IPS DF 19.7 (cell line): ENCODE measurements at regions not wholly inside any gene's neighbourhood (a gene's known extent, or its start where the extent isn't known, plus 50 kb on each side); places are given as distances from the start of the nearest gene placed in this dataset.
A peak's percentile ranks its signal among the peaks of the same experiment; 100 is the strongest.

Source experiments
- DNase-seq: peaks from one replicate; pipeline ENCODE4 v3.0.0-alpha.2; 2013; ENCODE audit warnings: low read depth, low spot score

DNA sequence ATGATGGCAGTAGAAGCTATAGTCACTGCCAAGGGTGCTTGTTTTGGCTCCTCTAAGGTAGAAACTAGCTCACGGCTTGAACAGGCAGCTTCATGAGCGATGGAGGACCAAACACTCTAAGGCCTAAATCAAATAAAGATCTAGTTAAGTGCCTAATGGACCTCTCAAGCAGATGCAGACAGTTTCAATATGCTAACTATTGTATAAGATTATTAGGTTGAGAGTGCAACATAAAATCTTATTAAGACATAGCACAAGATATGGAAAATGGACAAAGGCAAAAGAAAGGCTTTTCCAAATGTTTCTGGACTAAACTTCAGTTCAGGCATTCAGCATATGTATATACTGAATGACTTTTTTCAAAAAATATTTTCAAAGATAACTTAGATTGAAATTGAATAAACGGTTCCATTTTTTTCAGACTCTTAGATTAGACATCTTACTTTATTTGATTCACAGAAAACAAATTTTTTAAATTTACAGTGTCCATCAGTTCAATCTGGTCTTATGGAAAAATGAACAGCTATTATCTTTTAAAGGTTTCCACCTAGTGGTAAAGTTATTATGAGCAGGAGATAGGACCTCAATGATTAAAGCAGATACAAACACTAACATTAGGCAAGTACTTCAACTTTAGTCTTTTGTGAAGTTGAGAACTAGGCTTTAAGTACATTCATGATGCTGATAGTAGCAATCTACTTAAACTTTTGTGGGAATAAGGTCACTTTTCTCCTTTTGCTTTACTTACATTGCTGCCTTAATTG lies 1167.7 kb downstream of the MAT2B start:
- no peak for DNase-seq

DNA sequence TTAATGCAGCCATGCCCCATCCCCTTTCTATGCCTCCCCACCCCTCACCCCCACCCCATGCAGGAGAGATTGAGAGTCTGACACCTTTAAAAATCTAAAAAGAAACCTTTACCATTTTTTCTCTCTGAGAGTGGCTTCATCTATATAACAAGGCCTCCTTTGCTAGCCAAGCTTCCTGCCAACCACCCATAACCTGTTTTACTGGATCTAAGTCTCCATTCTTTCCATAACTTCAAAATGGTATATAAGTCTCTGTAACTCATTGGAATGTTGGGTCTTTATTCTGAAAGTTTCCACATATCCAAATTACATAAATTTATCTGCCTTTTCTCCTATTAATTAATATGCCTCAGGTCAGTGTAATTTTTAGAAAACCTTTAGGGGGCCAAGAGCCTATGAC lies 1174.0 kb downstream of the MAT2B start:
- DNase-seq, result no peak

DNA sequence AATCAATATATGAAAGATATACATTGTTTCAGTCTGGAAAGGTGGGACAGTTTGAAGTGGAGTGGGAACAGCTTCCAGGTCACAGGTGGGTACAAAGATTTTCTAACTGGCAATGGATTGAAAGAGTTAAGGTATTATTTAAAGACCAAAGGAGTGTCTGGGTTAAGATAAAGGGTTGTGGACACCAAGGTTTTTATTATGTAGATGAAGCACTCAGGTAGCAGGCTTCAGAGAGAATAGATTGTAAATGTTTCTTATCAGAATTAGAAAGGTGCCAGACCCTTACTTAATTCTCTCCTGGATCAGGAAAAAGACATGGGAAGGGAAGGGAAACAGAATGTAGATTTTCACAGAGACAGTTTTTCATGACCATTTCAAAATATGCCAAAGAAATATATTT lies 1174.8 kb downstream of the MAT2B start:
- peak; percentile 48 for DNase-seq

DNA sequence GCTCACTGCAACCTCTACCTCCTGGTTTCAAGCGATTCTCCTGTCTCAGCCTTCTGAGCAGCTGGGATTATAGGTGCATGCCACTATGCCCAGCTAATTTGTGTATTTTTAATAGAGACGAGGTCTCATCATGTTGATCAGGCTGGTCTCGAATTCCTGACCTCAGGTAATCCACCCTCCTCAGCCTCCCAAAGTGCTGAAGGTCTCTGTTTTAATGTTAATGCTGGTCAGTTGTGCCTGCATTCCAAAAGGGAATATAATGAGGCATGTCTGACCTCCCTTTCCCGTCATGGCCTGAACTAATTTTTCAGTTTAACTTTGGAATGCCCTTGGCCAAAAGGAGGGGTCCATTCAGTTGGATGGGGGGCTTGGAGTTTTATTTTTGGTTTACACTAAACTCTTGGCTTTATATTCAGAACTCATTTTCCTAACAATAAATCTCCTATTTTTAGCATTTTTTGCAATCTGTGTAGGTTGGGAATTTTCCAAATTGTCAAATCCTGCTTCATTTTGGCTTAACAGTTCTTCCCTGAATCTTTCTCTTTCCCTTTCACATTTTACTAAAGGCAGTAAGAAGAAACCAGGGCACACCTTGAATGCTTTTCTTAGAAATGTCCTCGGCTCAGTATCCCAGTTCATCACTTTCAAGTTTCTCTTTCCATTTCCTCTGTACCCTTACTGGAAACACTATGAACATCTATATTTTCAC lies 1175.5 kb downstream of the MAT2B start:
- no peak for DNase-seq

DNA sequence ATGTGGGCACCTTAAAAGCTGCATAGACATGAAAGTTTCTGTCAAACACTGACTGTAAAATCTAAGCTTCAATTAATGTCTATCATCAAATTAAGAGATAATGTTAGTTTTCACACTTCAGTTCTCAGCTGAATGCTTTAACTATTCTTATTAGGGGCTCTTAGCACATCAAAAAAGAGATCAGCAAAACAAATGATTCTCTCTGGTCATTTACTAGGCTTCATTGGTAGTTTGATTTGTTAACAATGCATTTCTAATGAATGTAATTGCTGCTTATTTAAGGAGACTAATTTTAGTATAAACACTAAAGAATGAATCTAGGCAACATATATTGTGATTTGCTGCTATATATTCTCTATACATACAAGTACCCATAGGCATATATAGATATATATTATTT lies 1182.0 kb downstream of the MAT2B start:
- DNase-seq, result no peak

DNA sequence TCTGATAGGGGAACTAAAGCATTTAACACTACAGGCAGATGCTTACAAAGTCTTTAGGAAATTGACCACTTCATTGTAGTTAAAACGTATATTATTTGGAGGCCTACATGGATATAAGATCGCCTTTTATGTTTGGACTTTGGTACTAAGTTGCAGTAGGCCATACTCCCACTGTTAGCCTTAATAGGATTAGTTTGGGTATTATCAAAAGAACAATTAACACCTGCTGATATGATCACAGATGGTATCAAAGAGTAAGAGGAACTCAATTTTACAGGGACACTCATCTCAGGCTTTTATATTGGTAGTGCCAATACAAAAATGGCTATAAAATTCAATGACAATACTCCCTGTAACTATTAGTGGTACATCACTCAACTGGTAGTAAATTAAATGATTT lies 1183.0 kb downstream of the MAT2B start:
- DNase-seq, result no peak

DNA sequence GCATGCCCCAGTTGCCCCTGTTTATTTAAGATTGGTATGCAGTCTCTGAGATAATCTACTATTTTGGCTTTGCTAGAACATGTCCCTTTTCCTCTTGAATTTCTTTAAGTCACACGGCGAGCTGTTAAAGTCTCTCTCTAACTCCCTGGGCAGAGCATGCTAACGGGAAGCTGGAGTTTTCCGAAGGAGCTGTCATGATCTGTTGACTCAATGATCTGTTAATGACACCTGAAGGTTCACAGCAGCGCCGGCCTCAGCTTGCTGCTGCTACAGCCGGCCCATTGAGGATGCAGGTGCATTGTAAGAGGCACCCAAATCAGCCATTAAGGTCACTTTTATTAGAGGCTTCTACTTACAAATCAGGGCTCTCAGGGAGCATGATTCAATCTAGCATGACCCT lies 1203.4 kb downstream of the MAT2B start:
- DNase-seq, result peak; percentile 5

DNA sequence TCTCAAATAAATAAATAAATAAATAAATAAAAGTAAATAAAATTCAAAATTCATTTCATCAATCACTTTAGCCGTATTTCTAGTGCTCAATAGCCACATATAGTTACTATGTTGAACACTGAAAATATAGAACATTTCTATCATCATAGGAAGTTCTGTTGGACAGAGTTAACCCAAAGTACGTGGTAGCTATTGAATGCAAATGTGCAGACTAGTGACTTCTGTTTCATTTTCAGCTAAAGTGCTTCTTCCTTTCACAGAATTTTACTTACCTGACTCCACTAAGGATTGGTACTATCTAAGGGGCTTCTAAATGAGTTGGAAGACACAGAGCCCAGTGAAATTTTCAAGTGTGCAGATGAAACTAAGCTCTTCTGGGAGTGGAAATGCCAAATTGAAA lies 1208.3 kb downstream of the MAT2B start:
- DNase-seq, result no peak

DNA sequence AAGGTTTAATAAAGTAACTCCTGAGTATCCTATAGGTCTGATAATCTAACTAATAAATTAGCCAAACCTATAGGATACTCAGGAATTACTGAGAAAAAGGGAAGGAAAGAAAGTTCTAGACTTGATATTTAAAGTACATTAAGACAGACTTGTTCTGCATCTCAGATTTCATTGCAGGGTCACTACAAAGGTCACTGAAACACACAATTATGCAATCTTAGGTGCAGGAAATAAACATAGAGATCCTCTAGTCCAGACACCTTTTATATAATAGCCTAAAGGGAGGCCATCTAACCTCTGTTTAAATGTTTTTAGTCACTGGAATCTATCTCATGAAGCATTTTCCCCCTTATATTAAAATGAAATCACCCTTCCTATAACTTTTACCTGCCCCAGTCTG lies 1215.7 kb downstream of the MAT2B start:
- DNase-seq, result no peak

DNA sequence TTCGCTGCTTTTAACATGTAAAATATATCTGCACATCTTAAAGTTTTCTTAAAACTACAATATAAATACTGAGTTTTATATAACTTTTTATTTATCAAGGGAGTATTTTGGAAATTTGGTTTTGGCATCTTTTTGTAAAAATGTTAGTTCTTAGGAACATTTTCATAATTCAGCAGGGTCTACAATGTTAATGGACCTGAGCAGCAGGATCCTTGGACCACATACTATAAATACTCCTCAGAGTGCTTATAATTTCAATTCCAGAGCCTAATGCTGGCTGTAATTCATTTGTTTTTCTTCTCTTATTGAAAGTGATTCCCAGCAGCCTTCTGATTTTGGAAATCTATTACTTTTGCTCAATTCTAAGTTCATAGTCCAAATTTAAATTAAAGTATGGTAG lies 1216.2 kb downstream of the MAT2B start:
- no peak for DNase-seq

DNA sequence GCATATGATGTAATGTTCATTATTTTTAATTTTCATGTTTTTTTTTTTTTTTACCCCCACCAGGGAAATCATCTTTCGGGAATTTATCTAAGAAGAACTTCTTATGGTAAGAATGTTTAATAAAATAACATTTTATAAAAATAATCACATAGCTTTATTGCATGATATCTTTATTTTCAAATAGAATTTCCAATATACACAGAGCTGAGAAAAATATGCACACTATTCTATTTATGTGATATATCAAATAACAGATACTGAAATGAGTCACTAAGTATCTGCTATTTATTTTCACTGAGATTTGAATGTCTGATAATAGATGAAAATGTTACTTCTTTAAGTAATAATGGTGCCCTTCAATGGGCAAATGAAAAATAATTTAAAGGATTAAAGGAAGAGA lies 1217.3 kb downstream of the MAT2B start:
- DNase-seq, result no peak

DNA sequence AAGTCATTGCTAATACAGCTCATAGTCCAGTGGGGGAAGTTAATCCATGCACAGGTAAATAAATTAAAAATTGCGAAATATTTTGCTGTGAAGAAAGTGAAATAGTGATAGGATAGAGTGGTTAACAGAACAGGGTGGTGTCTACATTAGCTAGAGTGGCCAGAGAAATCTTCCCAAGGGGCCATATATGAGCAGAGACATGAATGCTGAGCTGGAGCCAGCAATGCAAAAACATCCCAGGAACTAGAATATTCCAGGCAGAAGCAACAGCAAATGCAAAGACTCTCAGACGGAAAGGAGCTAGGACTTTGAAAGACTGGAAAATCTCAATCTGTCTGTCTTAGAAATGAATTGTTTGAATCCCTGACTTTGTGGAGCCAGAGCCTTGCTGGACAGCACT lies 1221.6 kb downstream of the MAT2B start:
- DNase-seq, result no peak

DNA sequence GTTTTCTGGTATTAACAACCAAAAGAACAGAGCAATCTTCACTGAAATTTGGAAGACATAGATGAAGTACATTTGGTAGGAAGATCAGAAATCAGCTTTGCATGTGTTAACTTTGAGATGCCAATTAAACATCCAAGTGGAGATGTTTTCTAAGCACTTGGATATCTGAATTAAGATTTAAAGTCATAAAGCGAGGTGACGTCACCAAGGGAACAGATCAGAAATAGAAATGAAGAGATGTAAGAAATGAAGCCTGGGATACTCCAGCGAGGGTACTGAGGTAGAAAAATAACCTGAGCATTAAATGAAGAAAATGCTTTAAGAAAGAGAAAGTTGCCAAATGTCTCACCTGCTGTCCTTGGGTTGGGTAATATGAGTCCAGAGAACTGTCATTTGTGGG lies 1223.3 kb downstream of the MAT2B start:
- no peak for DNase-seq

DNA sequence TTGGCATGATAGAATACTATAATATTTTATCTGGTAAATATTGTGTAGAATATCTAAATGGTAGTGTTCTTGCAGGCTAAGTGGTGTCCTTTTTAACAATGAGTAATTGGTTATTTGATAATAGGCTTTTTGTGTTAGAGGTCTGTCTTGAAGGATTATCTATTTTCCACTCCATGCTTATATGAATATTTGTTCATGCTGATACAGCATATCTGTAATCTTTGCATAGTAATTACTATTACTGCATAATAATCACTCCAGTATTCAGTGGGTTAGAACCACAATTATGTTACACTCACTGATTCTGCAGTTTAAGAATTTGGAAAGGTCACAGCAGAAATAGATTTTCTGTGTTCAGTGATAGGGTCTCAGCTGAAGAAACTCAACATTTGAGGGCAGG lies 1229.9 kb downstream of the MAT2B start:
- DNase-seq, result no peak

DNA sequence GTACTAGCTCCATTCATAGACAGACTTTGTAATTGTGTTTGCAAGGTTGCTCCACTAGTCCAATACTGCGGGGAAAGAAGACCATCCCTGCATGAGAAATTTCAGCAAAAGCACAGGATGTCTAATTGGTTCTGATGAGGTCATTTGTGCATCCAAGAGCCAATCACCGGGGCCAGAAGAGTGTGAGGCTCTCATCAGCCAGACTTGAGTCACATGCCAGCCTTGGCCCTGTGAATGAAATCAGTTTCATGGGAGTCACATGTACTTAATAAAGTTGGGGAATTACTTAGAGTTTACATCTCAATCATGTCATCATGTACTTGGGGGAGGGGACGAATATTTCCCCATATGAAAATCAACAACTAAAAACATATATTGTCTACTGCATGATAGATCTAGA lies 1236.0 kb downstream of the MAT2B start:
- no peak for DNase-seq

DNA sequence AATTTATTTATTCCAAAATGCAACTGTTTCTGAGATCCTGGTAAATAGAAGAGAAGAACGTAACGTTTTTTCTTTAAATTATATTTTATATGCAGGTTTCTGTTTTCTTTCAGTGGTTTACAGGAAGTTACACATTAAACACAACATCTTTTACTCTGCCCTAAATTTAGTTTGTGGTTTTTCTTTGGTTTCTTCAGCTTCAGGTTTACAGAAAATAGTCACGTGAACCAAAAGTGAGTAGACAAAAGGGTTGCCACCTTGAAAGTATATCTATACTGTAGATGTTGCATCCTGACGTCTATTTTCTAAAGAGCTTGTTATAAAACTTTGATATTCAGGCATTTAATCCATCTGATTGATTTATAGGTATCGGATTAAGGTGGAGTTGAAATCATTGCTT lies 1236.6 kb downstream of the MAT2B start:
- no peak for DNase-seq

DNA sequence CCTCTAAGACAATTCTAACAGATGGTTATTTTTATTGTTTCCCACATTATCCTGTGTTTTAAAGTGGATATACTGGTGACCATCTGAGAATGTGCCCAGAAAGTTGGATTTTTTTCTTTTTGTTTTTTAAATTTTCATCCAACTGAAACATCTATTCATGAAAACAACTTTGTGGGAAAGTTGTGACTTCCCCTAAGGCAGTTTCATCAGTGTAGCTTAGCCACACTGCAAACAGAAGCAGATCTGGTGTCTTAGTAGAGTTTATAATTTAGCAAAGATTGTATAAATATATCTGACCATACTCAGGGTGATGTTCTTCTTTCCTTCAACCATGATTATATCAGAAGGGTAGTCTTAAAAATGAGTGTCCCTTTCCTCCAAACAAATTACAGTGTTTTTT lies 1241.3 kb downstream of the MAT2B start:
- no peak for DNase-seq

DNA sequence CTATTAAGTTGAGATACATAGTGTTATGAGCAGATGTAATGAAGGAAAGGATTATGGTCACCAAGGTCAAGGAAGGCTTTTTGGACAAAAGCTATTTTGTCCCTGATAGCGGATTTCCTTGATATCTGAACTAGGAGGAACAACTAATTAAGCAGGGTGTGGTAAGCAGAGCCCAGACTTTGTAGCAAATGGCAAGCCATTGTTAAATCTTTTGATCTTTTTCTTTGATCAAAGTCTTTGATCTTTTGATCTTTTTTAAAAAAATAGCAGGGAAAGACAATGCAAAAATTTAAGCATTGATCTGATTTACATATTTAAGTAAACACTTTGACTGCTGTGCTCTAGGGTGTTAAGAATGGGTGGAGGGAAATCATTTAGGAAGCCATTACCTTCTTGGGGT lies 1242.0 kb downstream of the MAT2B start:
- no peak for DNase-seq

DNA sequence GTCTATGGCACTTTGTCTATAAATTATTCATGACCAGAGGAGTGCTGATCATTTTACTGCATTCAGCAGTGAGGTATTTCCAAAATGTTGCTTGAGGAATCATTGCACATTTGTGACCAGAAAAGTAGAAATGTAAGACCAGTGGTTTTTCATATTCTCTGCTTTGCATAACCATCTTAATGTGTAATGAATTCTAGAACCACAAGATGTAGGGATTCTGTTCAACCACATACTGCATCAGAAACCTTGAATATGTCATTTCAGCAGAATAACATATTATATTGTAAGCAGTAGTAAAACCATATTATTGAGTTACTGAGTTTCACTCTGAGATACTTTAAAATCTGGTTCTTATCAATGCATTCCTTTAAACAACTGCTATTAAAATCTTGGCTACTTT lies 1243.4 kb downstream of the MAT2B start:
- DNase-seq, result no peak

DNA sequence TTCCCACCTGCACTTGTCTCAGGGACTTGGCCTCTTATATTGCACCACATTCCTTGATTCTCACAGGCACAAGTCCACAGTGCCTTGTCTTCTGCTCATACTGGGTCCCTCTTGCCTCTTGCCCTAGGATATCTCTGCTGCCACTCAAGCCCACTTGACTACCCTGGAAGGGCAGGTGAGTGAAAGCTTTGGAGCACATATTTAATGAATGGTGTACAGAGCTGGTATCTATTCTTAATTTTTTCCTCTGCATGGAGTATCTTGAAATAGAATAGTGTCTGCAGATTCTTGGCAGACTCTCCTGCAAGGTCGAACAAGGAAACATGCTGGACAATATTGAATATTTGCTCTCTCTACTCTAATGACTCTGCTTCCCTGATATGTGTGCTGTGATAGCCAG lies 1248.0 kb downstream of the MAT2B start:
- DNase-seq, result no peak

DNA sequence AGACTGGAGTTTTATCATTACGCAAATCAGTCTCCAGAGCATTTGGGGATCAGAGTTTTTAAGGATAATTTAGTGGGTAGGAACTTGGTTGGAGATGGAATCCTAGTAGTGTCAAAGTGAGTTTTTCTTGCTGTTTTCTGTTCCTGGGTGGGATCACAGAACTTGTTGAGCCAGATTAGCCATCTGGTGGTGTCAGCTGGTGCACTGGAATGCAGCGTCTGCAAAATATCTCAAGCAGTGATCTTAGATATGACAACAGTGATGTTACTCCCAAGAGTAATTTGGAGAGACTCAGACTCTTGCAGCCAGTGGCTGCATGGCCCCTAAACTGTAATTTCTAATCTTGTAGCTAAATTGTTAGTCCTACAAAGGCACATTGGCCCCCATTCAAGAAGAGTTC lies 1257.8 kb downstream of the MAT2B start:
- no peak for DNase-seq

DNA sequence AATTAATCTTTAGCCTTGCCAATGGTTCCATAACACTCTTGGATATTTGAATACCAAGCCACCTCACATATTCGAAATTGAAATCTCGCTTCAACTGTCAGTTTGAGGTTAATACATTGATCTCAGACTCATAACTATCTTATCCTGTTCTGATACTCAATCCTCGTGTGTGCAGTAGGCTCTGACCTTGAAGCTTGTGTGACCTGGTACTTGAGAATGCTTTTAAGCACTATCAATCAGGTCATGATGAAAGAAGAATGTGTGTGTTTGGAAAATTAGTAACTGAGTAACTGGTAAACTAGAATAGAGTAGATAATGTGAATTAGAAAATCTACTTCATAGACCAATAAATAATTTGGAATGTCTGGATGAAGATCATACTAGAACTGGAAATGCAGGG lies 1266.7 kb downstream of the MAT2B start:
- DNase-seq, result no peak

DNA sequence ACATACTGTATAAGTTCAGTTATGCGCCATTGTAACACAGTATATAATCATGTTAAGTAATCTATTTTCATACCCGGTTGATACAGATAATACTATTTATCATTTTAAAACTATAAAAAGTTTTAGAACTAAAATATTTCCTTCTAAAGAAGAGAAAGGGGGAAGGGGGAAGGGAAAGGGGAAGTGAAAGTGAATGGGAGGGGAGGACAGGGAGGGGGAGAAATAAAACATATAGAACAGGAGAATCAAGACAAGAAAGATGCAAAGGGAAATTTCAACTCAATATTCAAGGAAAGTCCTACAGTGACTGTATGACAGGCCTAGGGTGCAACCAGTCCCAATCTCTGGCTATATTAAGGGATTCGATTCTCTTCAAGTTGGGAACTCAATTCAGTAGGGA lies 1278.8 kb downstream of the MAT2B start:
- no peak for DNase-seq

DNA sequence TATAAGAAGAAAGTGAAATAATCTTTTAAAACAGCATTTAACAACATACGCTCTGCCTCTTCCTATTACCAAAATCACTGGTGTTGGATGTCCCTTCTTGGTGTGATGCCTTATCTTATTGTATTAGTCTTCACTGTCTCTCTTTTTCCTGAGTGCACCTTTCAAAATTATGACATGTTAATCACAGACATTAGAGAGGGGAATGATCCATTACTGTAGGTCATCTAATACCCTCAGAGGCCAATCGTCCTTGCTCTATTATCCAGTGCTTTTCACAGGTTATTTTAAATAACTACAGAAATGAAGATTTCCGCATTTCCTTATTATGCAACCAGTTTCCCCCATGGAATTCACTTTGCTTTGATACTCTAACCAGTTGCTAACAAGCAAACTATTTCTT lies 1292.7 kb downstream of the MAT2B start:
- DNase-seq, result no peak
